Caco-2 (cell line): ENCODE measurements at regions not wholly inside any gene's neighbourhood (a gene's known extent, or its start where the extent isn't known, plus 50 kb on each side); places are given as distances from the start of the nearest gene placed in this dataset.

ENCODE experiments used
- BruUV-seq: library from RNA; stranded (reverse); fragments of 400-500 nt; replicated peaks from 2 replicates; lab custom pipeline; 2021; lab: Mats Ljungman, UMichigan
- CTCF ChIA-PET: fragments of 300-600 bp; sonication (Branson Sonifier 250); formaldehyde crosslinking; loops from one replicate; lab custom pipeline; 2022; ENCODE audit warnings: antibody characterized with exemption; lab: Charles Lee
- POLR2A ChIA-PET: fragments of 300-600 bp; sonication (Branson Sonifier 250); formaldehyde crosslinking; loops from one replicate; lab custom pipeline; 2022; ENCODE audit warnings: antibody characterized with exemption; lab: Charles Lee
- DNase-seq, 2 experiments: peaks; one replicate each; pipeline versions ENCODE4 v3.0.0 to v3.0.0-alpha.2; 2020 to 2022
- H3K27me3 ChIP-seq: replicated peaks from 2 replicates; pipeline ENCODE4 v1.6.0; 2011; ENCODE audit warnings: low read length; ENCODE audit not compliant: control insufficient read depth, insufficient read depth
- H3K36me3 ChIP-seq: 2 replicates; pipeline ENCODE4 v1.5.1; 2011; ENCODE audit warnings: low read length; ENCODE audit not compliant: control insufficient read depth, insufficient read depth
- H3K4me1 ChIP-seq: fragments of 250-450 bp; sonication (Bioruptor Pico); 2 replicates; pipeline ENCODE4 v1.5.1; 2020; ENCODE audit warnings: mild to moderate bottlenecking
- H3K4me3 ChIP-seq: 2 replicates; pipeline ENCODE4 v1.5.1; 2011; ENCODE audit warnings: low read depth, mild to moderate bottlenecking, control low read depth, low read length
- H3K9me3 ChIP-seq: fragments of 250-450 bp; sonication (Bioruptor Pico); 2 replicates; pipeline ENCODE4 v1.5.1; 2020; ENCODE audit warnings: mild to moderate bottlenecking, moderate library complexity
- H3K27ac Mint-ChIP-seq: one replicate; pipeline ENCODE4 v1.8.0; 2022; ENCODE audit warnings: mixed read lengths; ENCODE audit not compliant: unreplicated experiment
- H3K27me3 Mint-ChIP-seq: one replicate; pipeline ENCODE4 v1.8.0; 2022; ENCODE audit warnings: mixed read lengths; ENCODE audit not compliant: insufficient read depth, unreplicated experiment
- H3K36me3 Mint-ChIP-seq: one replicate; pipeline ENCODE4 v1.8.0; 2022; ENCODE audit warnings: mild to moderate bottlenecking, mixed read lengths; ENCODE audit not compliant: insufficient read depth, unreplicated experiment
- H3K4me1 Mint-ChIP-seq: one replicate; pipeline ENCODE4 v1.8.0; 2022; ENCODE audit warnings: low read depth, mixed read lengths; ENCODE audit not compliant: unreplicated experiment
- H3K4me3 Mint-ChIP-seq: one replicate; pipeline ENCODE4 v1.8.0; 2022; ENCODE audit warnings: mild to moderate bottlenecking, moderate library complexity, mixed read lengths; ENCODE audit not compliant: unreplicated experiment
- H3K9me3 Mint-ChIP-seq: one replicate; pipeline ENCODE4 v1.8.0; 2022; ENCODE audit warnings: mixed read lengths; ENCODE audit not compliant: unreplicated experiment
- CTCF ChIP-seq, 2 experiments: fragments of 200-600 bp in 1 of 2; IDR thresholded peaks; 1 replicate in 1 of 2; 2 replicates in 1 of 2; pipeline versions ENCODE4 v1.5.1 to v1.8.0; 2011 to 2022; ENCODE audit warnings: antibody characterized with exemption in 1 of 2, control low read depth in 1 of 2, inconsistent platforms in 1 of 2, low read depth in 1 of 2, low read length in 1 of 2, mild to moderate bottlenecking in 1 of 2, moderate library complexity in 1 of 2; ENCODE audit not compliant: insufficient read depth in 1 of 2, severe bottlenecking in 1 of 2, unreplicated experiment in 1 of 2
- intact Hi-C: fragments of 100-400 bp; cut with micrococcal nuclease; formaldehyde crosslinking; loops from one replicate; pipeline ENCODE4 v1.10.0; 2022; ENCODE audit not compliant: unreplicated experiment

- no peaks in the 10 kb centered on the region for H3K36me3 Mint-ChIP-seq
- H3K27ac Mint-ChIP-seq = no peak overlapping the region
- Histone ChIP-seq H3K27me3 (no peaks in the 10 kb centered on the region), H3K9me3 (no peaks in the 10 kb centered on the region), H3K36me3 (no peaks in the 10 kb centered on the region), H3K4me3 (no peak overlapping the region), H3K4me1 (peaks cover 14% of the 10 kb centered on the region; the same call in 1 of the 2 replicates)
- H3K4me3 Mint-ChIP-seq = no peak overlapping the region
- H3K9me3 Mint-ChIP-seq = no peaks in the 10 kb centered on the region
- peaks cover 6% of the 10 kb centered on the region for H3K4me1 Mint-ChIP-seq
- ChIA-PET CTCF (no interaction called here), POLR2A (no interaction called here)
- intact Hi-C loops = loop anchor here (5.0 to 10.0 kb wide), 4 partner anchors 136 to 483 kb away; no protein-coding TSS in a partner anchor
- H3K27me3 Mint-ChIP-seq = no peaks in the 10 kb centered on the region
- TF ChIP-seq CTCF (IDR thresholded peaks at IDR 0.05; ENCODE audit: insufficient read depth in 1 of 2, low read depth in 1 of 2, low read length in 1 of 2, severe bottlenecking in 1 of 2, unreplicated experiment in 1 of 2) = no peak
- peak; percentile 37 to 62 for DNase-seq
- no TSS peak for BruUV-seq
Observed at GRCh38 chr12:69151254-69151764, 88.1 kb upstream of the CPSF6 start.

- ChIA-PET CTCF (interaction anchor here (0.5 to 1.6 kb wide), 3 partner anchors 92 to 325 kb away, joined by 3 read pairs; no protein-coding TSS in a partner anchor), POLR2A (no interaction called here)
- intact Hi-C loops = loop anchor here (1.0 to 10.0 kb wide), 5 partner anchors 100 to 480 kb away; no protein-coding TSS in a partner anchor
- Histone ChIP-seq H3K27me3 (no peaks in the 10 kb centered on the region), H3K9me3 (no peaks in the 10 kb centered on the region), H3K36me3 (no peaks in the 10 kb centered on the region), H3K4me3 (no peak overlapping the region), H3K4me1 (peaks cover 14% of the 10 kb centered on the region; the same call in 1 of the 2 replicates)
- Mint-ChIP-seq H3K9me3 (no peaks in the 10 kb centered on the region), H3K4me3 (no peak overlapping the region), H3K36me3 (no peaks in the 10 kb centered on the region), H3K27me3 (no peaks in the 10 kb centered on the region), H3K4me1 (peaks cover 6% of the 10 kb centered on the region), H3K27ac (no peak overlapping the region)
- DNase-seq = peak; percentile 69 to 71
- peak; percentile 88 to 90 for TF ChIP-seq CTCF (IDR thresholded peaks at IDR 0.05; ENCODE audit: insufficient read depth in 1 of 2, low read depth in 1 of 2, low read length in 1 of 2, severe bottlenecking in 1 of 2, unreplicated experiment in 1 of 2)
- BruUV-seq = no TSS peak
Observed at GRCh38 chr12:69154585-69155363, 84.6 kb upstream of the CPSF6 start.

- DNase-seq = peak; percentile 78 to 83
- H3K9me3 ChIP-seq = no peaks in the 10 kb centered on the region
- peaks cover 6% of the 10 kb centered on the region for H3K4me1 Mint-ChIP-seq
- no TSS peak for BruUV-seq
- H3K36me3 Mint-ChIP-seq = no peaks in the 10 kb centered on the region
- ChIA-PET POLR2A (no interaction called here), CTCF (interaction anchor here (0.5 to 1.9 kb wide), 5 partner anchors 29 to 1747 kb away, joined by 4 to 10 read pairs (median 6); no protein-coding TSS in a partner anchor)
- 0 out of 2 replicates have a peak, but pooled peaks cover under 1% of the 10 kb centered on the region for H3K4me1 ChIP-seq
- TF ChIP-seq CTCF (IDR thresholded peaks at IDR 0.05; ENCODE audit: insufficient read depth in 1 of 2, low read depth in 1 of 2, low read length in 1 of 2, severe bottlenecking in 1 of 2, unreplicated experiment in 1 of 2) = peak; percentile 82 to 91
- H3K4me3 ChIP-seq = no peak overlapping the region
- H3K27ac Mint-ChIP-seq = no peak overlapping the region
- H3K27me3 ChIP-seq = no peaks in the 10 kb centered on the region
- peaks cover 16% of the 10 kb centered on the region for H3K9me3 Mint-ChIP-seq
- H3K27me3 Mint-ChIP-seq = no peaks in the 10 kb centered on the region
- no peaks in the 10 kb centered on the region for H3K36me3 ChIP-seq
- intact Hi-C loops = loop anchor here (2.0 to 10.0 kb wide), 4 partner anchors 178 to 478 kb away; no protein-coding TSS in a partner anchor
- no peak overlapping the region for H3K4me3 Mint-ChIP-seq
Observed at GRCh38 chr12:69157023-69157655, 82.2 kb upstream of the CPSF6 start.
